MCF 10A (cell line): ENCODE measurements at regions not wholly inside any gene's neighbourhood (a gene's known extent, or its start where the extent isn't known, plus 50 kb on each side); places are given as distances from the start of the nearest gene placed in this dataset.
A peak's percentile ranks its signal among the peaks of the same experiment; 100 is the strongest.

Source experiments
- BruUV-seq: library from RNA; stranded (reverse); fragments of 400-500 nt; replicated peaks from 2 replicates; lab custom pipeline; 2021; lab: Mats Ljungman, UMichigan
- CTCF ChIA-PET: fragments of 300-600 bp; sonication (Branson Sonifier 250); formaldehyde crosslinking; extraction: SDS; loops from one replicate; lab custom pipeline; 2021; ENCODE audit warnings: antibody characterized with exemption, inconsistent platforms; lab: Yijun Ruan, JAX
- POLR2A ChIA-PET: fragments of 300-600, 350-650 bp; sonication (Branson Sonifier 250); formaldehyde crosslinking; extraction: SDS; loops from one replicate; lab custom pipeline; 2020; ENCODE audit warnings: antibody characterized with exemption, inconsistent platforms; lab: Yijun Ruan, JAX
- DNase-seq: peaks from one replicate; pipeline ENCODE4 v3.0.0-alpha.2; 2018; ENCODE audit not compliant: unreplicated experiment
- H3K27ac Mint-ChIP-seq: one replicate; pipeline ENCODE4 v1.8.0; 2022; ENCODE audit warnings: mild to moderate bottlenecking, low read depth, mixed read lengths; ENCODE audit not compliant: unreplicated experiment
- H3K27me3 Mint-ChIP-seq: one replicate; pipeline ENCODE4 v1.8.0; 2022; ENCODE audit warnings: mixed read lengths; ENCODE audit not compliant: insufficient read depth, unreplicated experiment
- H3K36me3 Mint-ChIP-seq: one replicate; pipeline ENCODE4 v1.8.0; 2022; ENCODE audit warnings: mild to moderate bottlenecking, moderate library complexity, mixed read lengths; ENCODE audit not compliant: insufficient read depth, unreplicated experiment
- H3K4me1 Mint-ChIP-seq: one replicate; pipeline ENCODE4 v1.8.0; 2022; ENCODE audit warnings: mixed read lengths; ENCODE audit not compliant: insufficient read depth, unreplicated experiment
- H3K4me3 Mint-ChIP-seq: one replicate; pipeline ENCODE4 v1.8.0; 2022; ENCODE audit warnings: mild to moderate bottlenecking, moderate library complexity, mixed read lengths; ENCODE audit not compliant: unreplicated experiment
- H3K9me3 Mint-ChIP-seq: one replicate; pipeline ENCODE4 v1.8.0; 2022; ENCODE audit warnings: mixed read lengths; ENCODE audit not compliant: unreplicated experiment
- intact Hi-C: fragments of 100-400 bp; cut with micrococcal nuclease; formaldehyde crosslinking; loops from 2 replicates; pipeline ENCODE4 v1.14.1; 2022
- TF ChIP-seq, protein P1 (sequence below): fragments of 200-600 bp; IDR thresholded peaks from one replicate; pipeline ENCODE4 v1.8.0; 2022; ENCODE audit warnings: antibody characterized with exemption, mild to moderate bottlenecking; ENCODE audit not compliant: unreplicated experiment

DNA sequence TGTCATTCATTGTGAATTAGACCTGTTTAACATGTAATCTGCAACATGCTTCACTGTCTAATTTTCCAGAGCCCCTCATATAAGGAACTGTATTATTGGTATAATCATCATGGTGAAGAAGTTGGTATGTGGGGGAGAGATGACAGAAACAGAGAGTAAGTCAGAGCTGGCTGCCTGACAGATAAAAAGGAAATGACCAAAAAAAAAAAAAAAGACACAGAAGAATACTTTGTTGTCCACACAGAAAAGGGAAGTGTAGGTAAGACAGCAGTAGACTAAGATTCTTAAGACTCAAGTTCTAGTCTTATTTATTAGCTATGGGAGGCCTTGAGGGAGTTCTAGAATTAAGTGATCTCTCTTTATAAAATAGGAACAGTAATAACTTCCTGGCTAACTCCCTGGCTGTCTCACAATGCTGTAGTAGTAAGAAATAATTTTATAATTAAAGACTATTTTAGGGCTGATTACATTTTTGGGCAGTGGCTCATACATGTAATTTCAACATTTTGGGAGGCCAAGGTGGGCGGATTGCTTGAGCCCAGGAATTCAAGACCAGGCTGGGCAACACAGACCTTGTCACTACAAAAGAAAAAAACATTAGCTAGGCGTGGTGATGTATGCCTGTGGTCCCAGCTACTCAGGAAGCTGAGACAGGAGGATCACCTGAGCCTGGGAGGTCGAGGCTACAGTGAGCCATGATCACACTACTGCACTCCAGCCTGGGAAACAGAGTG, 102.5 kb downstream of the PRL start:
- DNase-seq: peak; percentile 13
- TF ChIP-seq, protein P1, sequence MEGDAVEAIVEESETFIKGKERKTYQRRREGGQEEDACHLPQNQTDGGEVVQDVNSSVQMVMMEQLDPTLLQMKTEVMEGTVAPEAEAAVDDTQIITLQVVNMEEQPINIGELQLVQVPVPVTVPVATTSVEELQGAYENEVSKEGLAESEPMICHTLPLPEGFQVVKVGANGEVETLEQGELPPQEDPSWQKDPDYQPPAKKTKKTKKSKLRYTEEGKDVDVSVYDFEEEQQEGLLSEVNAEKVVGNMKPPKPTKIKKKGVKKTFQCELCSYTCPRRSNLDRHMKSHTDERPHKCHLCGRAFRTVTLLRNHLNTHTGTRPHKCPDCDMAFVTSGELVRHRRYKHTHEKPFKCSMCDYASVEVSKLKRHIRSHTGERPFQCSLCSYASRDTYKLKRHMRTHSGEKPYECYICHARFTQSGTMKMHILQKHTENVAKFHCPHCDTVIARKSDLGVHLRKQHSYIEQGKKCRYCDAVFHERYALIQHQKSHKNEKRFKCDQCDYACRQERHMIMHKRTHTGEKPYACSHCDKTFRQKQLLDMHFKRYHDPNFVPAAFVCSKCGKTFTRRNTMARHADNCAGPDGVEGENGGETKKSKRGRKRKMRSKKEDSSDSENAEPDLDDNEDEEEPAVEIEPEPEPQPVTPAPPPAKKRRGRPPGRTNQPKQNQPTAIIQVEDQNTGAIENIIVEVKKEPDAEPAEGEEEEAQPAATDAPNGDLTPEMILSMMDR: no peak
- Mint-ChIP-seq H3K27ac (no peak overlapping the region), H3K9me3 (peaks cover 8% of the 10 kb centered on the region), H3K4me1 (peaks cover 6% of the 10 kb centered on the region), H3K4me3 (no peak overlapping the region), H3K27me3 (no peaks in the 10 kb centered on the region), H3K36me3 (no peaks in the 10 kb centered on the region)
- ChIA-PET CTCF (no interaction called here), POLR2A (interaction anchor here (1.1 kb wide), 1 partner anchor 46 kb away, joined by 3 read pairs; no protein-coding TSS in a partner anchor)
- intact Hi-C loops: no loop called here
- no TSS peak for BruUV-seq

DNA sequence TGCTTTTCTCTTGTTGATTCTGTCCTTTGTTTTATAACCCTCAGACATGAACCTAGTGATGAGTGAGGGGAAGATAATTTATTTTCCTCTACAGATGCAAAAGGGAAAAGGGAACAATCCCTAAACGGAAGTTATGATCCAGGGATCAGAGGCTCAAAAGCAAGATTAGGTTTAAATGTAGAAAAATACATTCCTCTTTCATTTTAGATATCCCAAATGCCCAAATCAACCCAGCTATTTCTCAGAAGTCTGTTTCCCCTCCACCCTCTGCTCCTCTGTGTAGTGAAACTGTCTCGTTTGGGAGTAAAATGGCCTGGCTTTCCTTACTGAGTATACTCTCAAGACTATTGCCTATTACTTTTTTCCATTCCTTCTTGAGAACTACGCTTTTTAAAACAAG, 97.1 kb downstream of the PRL start:
- Mint-ChIP-seq H3K36me3 (no peaks in the 10 kb centered on the region), H3K27me3 (no peaks in the 10 kb centered on the region), H3K27ac (no peak overlapping the region), H3K4me3 (no peak overlapping the region), H3K9me3 (no peaks in the 10 kb centered on the region), H3K4me1 (no peaks in the 10 kb centered on the region)
- intact Hi-C loops: no loop called here
- ChIA-PET POLR2A (no interaction called here), CTCF (interaction anchor here (0.7 kb wide), 1 partner anchor 183 kb away, joined by 3 read pairs; no protein-coding TSS in a partner anchor)
- DNase-seq: no peak
- TF ChIP-seq, protein P1: no peak
- BruUV-seq: no TSS peak

DNA sequence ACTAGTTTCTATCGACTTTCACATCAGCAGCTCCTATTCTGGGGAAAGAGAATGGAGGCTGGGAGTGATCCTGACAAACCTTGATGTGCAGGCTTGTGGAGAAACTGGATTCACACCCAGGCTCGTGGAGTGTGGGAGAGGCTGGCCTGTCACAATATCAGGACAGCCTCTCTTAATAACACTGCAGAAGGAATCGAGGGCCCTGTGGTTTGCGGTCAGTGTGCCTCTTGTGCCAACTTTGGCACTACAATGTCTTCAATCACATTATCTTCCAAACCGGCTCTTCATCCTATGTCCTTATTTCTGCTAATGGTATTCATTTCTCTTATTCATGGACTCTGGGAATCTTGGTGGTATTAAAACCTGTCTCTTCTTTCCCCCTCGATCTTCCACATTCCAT, 92.7 kb downstream of the PRL start:
- DNase-seq: no peak
- H3K27ac Mint-ChIP-seq: no peak overlapping the region
- TF ChIP-seq, protein P1: no peak
- H3K27me3 Mint-ChIP-seq: no peaks in the 10 kb centered on the region
- no peak overlapping the region for H3K4me3 Mint-ChIP-seq
- intact Hi-C loops: no loop called here
- CTCF ChIA-PET: no interaction called here
- H3K4me1 Mint-ChIP-seq: no peaks in the 10 kb centered on the region
- no peaks in the 10 kb centered on the region for H3K9me3 Mint-ChIP-seq
- POLR2A ChIA-PET: interaction anchor here (0.6 kb wide), 1 partner anchor 9 kb away, joined by 3 read pairs; no protein-coding TSS in a partner anchor
- BruUV-seq: no TSS peak
- H3K36me3 Mint-ChIP-seq: no peaks in the 10 kb centered on the region

DNA sequence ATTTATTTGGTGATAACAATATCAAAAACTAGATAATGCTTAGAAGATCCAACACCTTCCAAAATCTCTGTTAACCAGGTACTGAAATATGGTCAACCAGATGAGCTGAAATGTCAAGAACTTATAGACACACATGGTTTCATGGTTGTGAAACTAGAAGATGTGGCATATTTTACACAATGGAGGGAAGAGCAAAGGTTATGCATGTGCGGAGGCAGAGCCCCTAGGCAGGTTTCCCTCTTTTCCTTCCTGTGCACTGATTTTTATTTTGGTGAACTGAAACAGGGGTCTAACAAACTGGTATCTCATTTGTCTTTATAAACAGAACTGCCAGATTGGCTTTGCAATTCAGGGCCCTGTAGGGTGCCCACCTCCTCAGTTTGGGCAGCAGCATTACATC, 91.6 kb downstream of the PRL start:
- BruUV-seq: no TSS peak

More for the DNA sequence above, 91.6 kb downstream of the PRL start:
- Mint-ChIP-seq H3K9me3 (no peaks in the 10 kb centered on the region), H3K4me3 (no peak overlapping the region), H3K4me1 (no peaks in the 10 kb centered on the region), H3K27me3 (no peaks in the 10 kb centered on the region), H3K27ac (no peak overlapping the region), H3K36me3 (no peaks in the 10 kb centered on the region)
- TF ChIP-seq, protein P1: no peak
- DNase-seq: no peak
- ChIA-PET CTCF (no interaction called here), POLR2A (no interaction called here)
- intact Hi-C loops: no loop called here
